Osteoblast (primary cell): ENCODE measurements at regions not wholly inside any gene's neighbourhood (a gene's known extent, or its start where the extent isn't known, plus 50 kb on each side); places are given as distances from the start of the nearest gene placed in this dataset.

Source experiments
- DNase-seq: peaks from one replicate; pipeline ENCODE4 v3.0.0; 2011; ENCODE audit warnings: low spot score, mixed read lengths; ENCODE audit not compliant: insufficient read length; ENCODE audit errors: missing footprints
- H2AFZ ChIP-seq: 2 replicates; pipeline ENCODE4 v1.6.0; 2011; ENCODE audit warnings: mild to moderate bottlenecking, low read length
- H3K27ac ChIP-seq: 2 replicates; pipeline ENCODE4 v1.5.1; 2011; ENCODE audit warnings: mild to moderate bottlenecking, low read depth, low read length, moderate library complexity
- H3K27me3 ChIP-seq: 2 replicates; pipeline ENCODE4 v1.6.0; 2012; ENCODE audit warnings: mild to moderate bottlenecking, control low read depth, inconsistent platforms, low read length, moderate library complexity; ENCODE audit not compliant: insufficient read depth
- H3K36me3 ChIP-seq: 2 replicates; pipeline ENCODE4 v1.5.1; 2011; ENCODE audit warnings: mild to moderate bottlenecking, low read length, control low read depth, moderate library complexity; ENCODE audit not compliant: insufficient read depth
- H3K4me1 ChIP-seq: 2 replicates; pipeline ENCODE4 v1.5.1; 2011; ENCODE audit warnings: mild to moderate bottlenecking, low read length, control low read depth, moderate library complexity; ENCODE audit not compliant: insufficient read depth
- H3K4me2 ChIP-seq: 2 replicates; pipeline ENCODE4 v1.6.0; 2011; ENCODE audit warnings: mild to moderate bottlenecking, low read length; ENCODE audit not compliant: insufficient read depth
- H3K4me3 ChIP-seq: fragments of 200-600 bp; sonication (generic); 3 replicates; pipeline ENCODE4 v1.5.1; 2012; ENCODE audit warnings: mild to moderate bottlenecking, low read length, inconsistent platforms; ENCODE audit not compliant: insufficient read depth
- H3K79me2 ChIP-seq: 2 replicates; pipeline ENCODE4 v1.6.0; 2012; ENCODE audit warnings: mild to moderate bottlenecking, low read length, control low read depth, inconsistent platforms; ENCODE audit not compliant: insufficient read depth
- H3K9me3 ChIP-seq: 2 replicates; pipeline ENCODE4 v1.5.1; 2011; ENCODE audit warnings: low read depth, low read length, control low read depth
- H4K20me1 ChIP-seq: 2 replicates; pipeline ENCODE4 v1.6.0; 2012; ENCODE audit warnings: mild to moderate bottlenecking, low read length, control low read depth; ENCODE audit not compliant: insufficient read depth
- CTCF ChIP-seq: IDR thresholded peaks from 2 replicates; pipeline ENCODE4 v1.5.1; 2011; ENCODE audit warnings: mild to moderate bottlenecking, low read depth, low read length, moderate library complexity; ENCODE audit errors: extremely low read depth

- no peaks in the 10 kb centered on the region for H3K36me3 ChIP-seq
- H3K27ac ChIP-seq, result no peak overlapping the region
- DNase-seq, result no peak
- TF ChIP-seq CTCF, result no peak
- no peaks in the 10 kb centered on the region for H3K4me1 ChIP-seq
- H4K20me1 ChIP-seq, result no peaks in the 10 kb centered on the region
- no peak overlapping the region for H2AFZ ChIP-seq
- no peaks in the 10 kb centered on the region for H3K27me3 ChIP-seq
- H3K4me3 ChIP-seq, result no peak overlapping the region
- no peaks in the 10 kb centered on the region for H3K9me3 ChIP-seq
- no peak overlapping the region for H3K4me2 ChIP-seq
- no peaks in the 10 kb centered on the region for H3K79me2 ChIP-seq
These were observed 240.4 kb upstream of the PPP2R2D start for GRCh38 chr10:131660427-131660826.

DNA sequence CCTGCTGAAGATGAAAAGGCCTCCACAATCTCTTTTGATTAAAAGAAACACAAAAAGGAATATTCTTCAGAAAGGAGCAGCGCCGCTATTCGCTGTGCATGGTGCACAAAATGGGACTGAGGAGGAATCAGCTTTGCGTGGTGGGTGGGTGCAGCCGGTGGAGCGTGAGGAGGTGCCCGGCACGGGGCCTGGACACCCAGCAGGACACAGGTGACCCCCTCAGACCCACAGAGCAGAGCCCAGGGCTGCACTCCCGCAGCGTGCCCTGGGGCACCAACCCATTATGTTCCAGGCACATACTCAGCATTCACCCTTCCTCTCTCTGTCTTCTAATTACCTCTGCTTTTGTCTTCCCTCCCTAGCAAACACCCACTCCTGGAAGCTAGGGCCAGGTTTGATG lies 238.0 kb upstream of the PPP2R2D start:
- no peak overlapping the region for H3K4me2 ChIP-seq
- H3K4me1 ChIP-seq, result no peaks in the 10 kb centered on the region
- no peak overlapping the region for H2AFZ ChIP-seq
- no peaks in the 10 kb centered on the region for H3K79me2 ChIP-seq
- H3K4me3 ChIP-seq, result no peak overlapping the region
- no peaks in the 10 kb centered on the region for H3K9me3 ChIP-seq
- no peaks in the 10 kb centered on the region for H3K36me3 ChIP-seq
- H3K27ac ChIP-seq, result no peak overlapping the region
- TF ChIP-seq CTCF, result no peak
- H3K27me3 ChIP-seq, result no peaks in the 10 kb centered on the region
- H4K20me1 ChIP-seq, result no peaks in the 10 kb centered on the region
- no peak for DNase-seq

DNA sequence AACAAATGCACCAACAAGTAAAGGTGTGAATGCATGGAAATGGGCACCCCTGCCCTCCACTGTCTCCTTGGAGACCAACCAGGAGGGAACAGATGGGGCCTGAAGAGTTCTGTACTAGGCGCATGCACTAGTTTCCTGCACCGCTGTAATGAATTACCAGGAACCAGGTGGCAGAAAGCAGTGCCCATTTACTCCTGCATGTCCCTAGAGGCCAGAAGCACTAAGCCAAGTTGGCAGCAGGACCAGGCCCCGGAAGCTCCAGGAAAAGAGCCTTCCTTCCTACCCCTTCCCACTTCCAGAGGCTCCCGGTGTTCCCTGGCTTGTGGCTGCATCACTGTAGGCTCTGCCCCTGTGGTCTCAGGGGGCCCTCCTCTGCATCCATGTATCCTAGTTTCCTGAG lies 237.5 kb upstream of the PPP2R2D start:
- Histone ChIP-seq H3K4me2 (no peak overlapping the region), H3K27ac (no peak overlapping the region), H3K27me3 (no peaks in the 10 kb centered on the region), H3K79me2 (no peaks in the 10 kb centered on the region), H2AFZ (no peak overlapping the region), H3K4me1 (no peaks in the 10 kb centered on the region), H3K4me3 (no peak overlapping the region), H3K9me3 (no peaks in the 10 kb centered on the region), H3K36me3 (no peaks in the 10 kb centered on the region), H4K20me1 (no peaks in the 10 kb centered on the region)
- TF ChIP-seq CTCF, result no peak
- no peak for DNase-seq

DNA sequence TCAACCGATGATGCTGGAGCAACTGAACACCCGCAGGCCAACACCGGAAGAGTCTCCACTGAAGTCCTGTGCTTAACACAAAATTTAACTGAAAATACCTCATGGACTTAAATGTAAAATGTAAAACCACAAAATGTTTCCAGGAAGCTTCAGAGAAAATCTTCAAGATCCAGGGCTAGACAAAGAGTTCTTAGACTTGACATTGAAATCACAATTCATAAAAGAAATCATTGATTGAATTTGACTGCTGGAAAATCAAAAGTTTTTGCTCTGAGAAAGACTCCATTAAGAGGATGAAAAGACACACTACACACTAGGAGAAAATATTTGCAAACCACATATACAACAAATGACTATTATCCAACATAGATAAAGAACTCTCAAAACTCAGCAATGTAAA lies 234.7 kb upstream of the PPP2R2D start:
- no peaks in the 10 kb centered on the region for H3K79me2 ChIP-seq
- no peaks in the 10 kb centered on the region for H3K9me3 ChIP-seq
- no peak overlapping the region for H3K4me2 ChIP-seq
- H3K27ac ChIP-seq, result no peak overlapping the region
- no peak for DNase-seq
- no peaks in the 10 kb centered on the region for H3K4me1 ChIP-seq
- H3K27me3 ChIP-seq, result no peaks in the 10 kb centered on the region
- no peak overlapping the region for H2AFZ ChIP-seq
- no peak overlapping the region for H3K4me3 ChIP-seq
- TF ChIP-seq CTCF, result no peak
- H4K20me1 ChIP-seq, result no peaks in the 10 kb centered on the region
- no peaks in the 10 kb centered on the region for H3K36me3 ChIP-seq
